GM10248 (cell line): ENCODE measurements at regions not wholly inside any gene's neighbourhood (a gene's known extent, or its start where the extent isn't known, plus 50 kb on each side); places are given as distances from the start of the nearest gene placed in this dataset.

Experiments used
- CTCF ChIA-PET: fragments of 300-600 bp; sonication (Branson Sonifier 250); formaldehyde crosslinking; extraction: SDS; loops from one replicate; lab custom pipeline; 2021; ENCODE audit warnings: antibody characterized with exemption; lab: Yijun Ruan, JAX
- POLR2A ChIA-PET: fragments of 350-650 bp; sonication (Branson Sonifier 250); formaldehyde crosslinking; extraction: SDS; loops from one replicate; lab custom pipeline; 2020; ENCODE audit warnings: antibody characterized with exemption; lab: Yijun Ruan, JAX
- DNase-seq: peaks from one replicate; pipeline ENCODE4 v3.0.0; 2012; ENCODE audit errors: extremely low spot score
- TF ChIP-seq, protein P1 (sequence below): IDR thresholded peaks from 2 replicates; pipeline ENCODE4 v1.5.1; 2012; ENCODE audit warnings: mild to moderate bottlenecking, low read depth; ENCODE audit errors: extremely low read depth, missing control alignments, control extremely low read depth

DNA sequence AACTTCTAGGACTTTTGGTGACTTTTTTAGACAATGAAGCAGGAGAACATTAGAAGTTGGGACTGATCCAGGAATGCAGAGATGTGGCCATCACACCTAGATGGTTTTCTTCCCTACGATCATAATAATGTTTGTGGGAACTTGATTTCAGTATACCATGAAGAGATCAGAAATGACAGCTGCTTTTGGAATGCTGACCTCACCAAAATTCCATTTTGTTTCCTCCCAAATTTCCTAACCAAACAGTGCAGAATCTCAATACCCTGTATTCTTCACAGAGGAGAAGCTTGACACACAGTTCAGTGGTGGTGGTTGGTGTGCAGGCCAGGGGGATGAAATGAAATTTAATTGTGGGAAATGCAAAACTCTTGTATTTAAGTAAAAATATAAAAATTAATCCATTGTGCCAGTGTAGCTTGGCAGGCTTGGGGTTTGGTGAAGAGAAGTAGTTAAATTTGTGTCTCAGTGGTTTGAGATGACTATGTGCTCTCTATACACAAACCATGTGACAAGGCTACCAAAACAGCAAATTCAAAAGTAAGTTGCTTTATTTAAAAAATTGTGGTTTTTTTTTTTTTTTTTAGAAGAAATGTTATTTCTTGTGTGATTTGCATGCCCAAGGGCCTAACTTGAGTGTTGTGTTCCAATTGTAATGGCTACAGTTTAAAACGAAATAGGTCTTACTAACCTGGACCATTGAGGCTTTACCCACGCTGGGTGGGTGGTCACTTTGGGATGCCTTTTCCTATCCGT lies 252.4 kb downstream of the LPIN1 start:
- POLR2A ChIA-PET: no interaction called here
- CTCF ChIA-PET: interaction anchor here (1.8 kb wide), 1 partner anchor 12 kb away, joined by 4 read pairs; no protein-coding TSS in a partner anchor
- no peak for DNase-seq
- TF ChIP-seq, protein P1, sequence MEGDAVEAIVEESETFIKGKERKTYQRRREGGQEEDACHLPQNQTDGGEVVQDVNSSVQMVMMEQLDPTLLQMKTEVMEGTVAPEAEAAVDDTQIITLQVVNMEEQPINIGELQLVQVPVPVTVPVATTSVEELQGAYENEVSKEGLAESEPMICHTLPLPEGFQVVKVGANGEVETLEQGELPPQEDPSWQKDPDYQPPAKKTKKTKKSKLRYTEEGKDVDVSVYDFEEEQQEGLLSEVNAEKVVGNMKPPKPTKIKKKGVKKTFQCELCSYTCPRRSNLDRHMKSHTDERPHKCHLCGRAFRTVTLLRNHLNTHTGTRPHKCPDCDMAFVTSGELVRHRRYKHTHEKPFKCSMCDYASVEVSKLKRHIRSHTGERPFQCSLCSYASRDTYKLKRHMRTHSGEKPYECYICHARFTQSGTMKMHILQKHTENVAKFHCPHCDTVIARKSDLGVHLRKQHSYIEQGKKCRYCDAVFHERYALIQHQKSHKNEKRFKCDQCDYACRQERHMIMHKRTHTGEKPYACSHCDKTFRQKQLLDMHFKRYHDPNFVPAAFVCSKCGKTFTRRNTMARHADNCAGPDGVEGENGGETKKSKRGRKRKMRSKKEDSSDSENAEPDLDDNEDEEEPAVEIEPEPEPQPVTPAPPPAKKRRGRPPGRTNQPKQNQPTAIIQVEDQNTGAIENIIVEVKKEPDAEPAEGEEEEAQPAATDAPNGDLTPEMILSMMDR: no peak

GRCh38 chr2:12001621-12002020 lies 255.2 kb downstream of the LPIN1 start:
- DNase-seq: no peak
- TF ChIP-seq, protein P1: no peak
- CTCF ChIA-PET: interaction anchor here (1.1 kb wide), 1 partner anchor 9 kb away, joined by 5 read pairs; no protein-coding TSS in a partner anchor
- POLR2A ChIA-PET: no interaction called here

DNA sequence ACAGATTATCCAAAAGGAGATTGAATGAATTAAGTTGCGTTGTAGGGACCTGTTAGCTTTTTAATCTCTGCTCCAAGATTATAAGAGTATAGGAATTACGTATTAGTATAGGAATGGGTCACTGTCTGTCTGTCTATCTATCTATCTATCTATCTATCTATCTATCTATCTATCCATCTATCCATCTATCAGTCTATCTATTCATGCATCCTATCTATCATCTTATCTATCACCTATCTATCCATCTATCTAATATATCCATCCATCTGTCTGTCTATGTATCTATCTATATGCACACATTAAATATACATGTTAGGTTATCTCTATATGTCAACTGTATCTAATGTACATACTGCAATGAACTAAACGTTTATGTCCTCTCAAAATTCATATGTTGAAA lies 255.8 kb downstream of the LPIN1 start:
- TF ChIP-seq, protein P1: no peak
- ChIA-PET CTCF (no interaction called here), POLR2A (no interaction called here)
- DNase-seq: no peak

DNA sequence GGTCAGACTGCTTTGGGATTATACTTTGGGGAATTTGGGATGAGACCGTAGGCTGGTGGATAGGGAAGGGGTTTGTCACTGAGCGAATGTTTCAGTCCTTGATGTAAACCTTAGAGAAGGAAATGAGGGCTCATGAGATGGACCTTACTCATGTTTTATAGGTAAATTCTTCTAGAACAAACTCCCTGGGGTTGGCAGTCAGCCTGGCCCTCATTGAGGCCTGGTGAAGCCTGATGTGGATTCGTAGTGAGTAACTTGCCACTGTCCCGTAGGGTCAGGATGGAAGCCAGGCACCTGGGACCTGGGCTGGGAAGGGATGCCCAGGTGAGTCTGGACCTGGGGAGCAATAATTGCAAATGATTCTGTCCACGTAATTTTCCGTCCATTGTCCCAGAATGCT lies 258.3 kb downstream of the LPIN1 start:
- ChIA-PET POLR2A (no interaction called here), CTCF (no interaction called here)
- no peak for DNase-seq
- TF ChIP-seq, protein P1: no peak

- TF ChIP-seq, protein P1: no peak
- POLR2A ChIA-PET: no interaction called here
- CTCF ChIA-PET: interaction anchor here (0.8 to 2.5 kb wide), 5 partner anchors 12 to 142 kb away, joined by 3 to 16 read pairs (median 3); no protein-coding TSS in a partner anchor
- DNase-seq: peak; percentile 60
Measured at GRCh38 chr2:12005886-12006681, 259.7 kb downstream of the LPIN1 start.

- CTCF ChIA-PET: interaction anchor here (0.8 to 2.5 kb wide), 5 partner anchors 12 to 143 kb away, joined by 3 to 16 read pairs (median 3); no protein-coding TSS in a partner anchor
- DNase-seq: no peak
- POLR2A ChIA-PET: no interaction called here
- TF ChIP-seq, protein P1: no peak
Measured at GRCh38 chr2:12006850-12007249, 260.4 kb downstream of the LPIN1 start.
